OCI-LY1 (cell line): ENCODE measurements at regions not wholly inside any gene's neighbourhood (a gene's known extent, or its start where the extent isn't known, plus 50 kb on each side); places are given as distances from the start of the nearest gene placed in this dataset.

Source experiments
- H2AFZ ChIP-seq: fragments of 200-600 bp; sonication (generic), shearing (Covaris generic); 2 replicates; pipeline ENCODE4 v1.6.0; 2014; ENCODE audit warnings: antibody characterized with exemption, mild to moderate bottlenecking, low read length
- H3F3A ChIP-seq: fragments of 200-600 bp; sonication (generic), shearing (Covaris generic); 2 replicates; pipeline ENCODE4 v1.6.0; 2014; ENCODE audit warnings: mild to moderate bottlenecking, antibody characterized with exemption, low read length, moderate library complexity; ENCODE audit not compliant: insufficient read depth
- H3K27ac ChIP-seq: fragments of 200-600 bp; sonication (generic); 2 replicates; pipeline ENCODE4 v1.5.1; 2014; ENCODE audit warnings: low read length, mixed run types, mild to moderate bottlenecking, low read depth; ENCODE audit not compliant: poor library complexity, severe bottlenecking
- H3K27me3 ChIP-seq: fragments of 200-600 bp; sonication (generic); 2 replicates; pipeline ENCODE4 v1.6.0; 2014; ENCODE audit warnings: antibody characterized with exemption, mild to moderate bottlenecking, low read length, moderate library complexity; ENCODE audit not compliant: insufficient read depth
- H3K36me3 ChIP-seq: fragments of 200-600 bp; sonication (generic); 2 replicates; pipeline ENCODE4 v1.6.1; 2014; ENCODE audit warnings: mild to moderate bottlenecking, antibody characterized with exemption, low read length, moderate library complexity, mixed read lengths; ENCODE audit not compliant: insufficient read depth
- H3K4me1 ChIP-seq: fragments of 200-600 bp; sonication (generic); 2 replicates; pipeline ENCODE4 v1.5.1; 2014; ENCODE audit warnings: mild to moderate bottlenecking, low read length, moderate library complexity; ENCODE audit not compliant: insufficient read depth, severe bottlenecking
- H3K4me2 ChIP-seq: fragments of 200-600 bp; sonication (generic), shearing (Covaris generic); 2 replicates; pipeline ENCODE4 v1.6.1; 2014; ENCODE audit warnings: low read length
- H3K4me3 ChIP-seq: fragments of 200-600 bp; sonication (generic); 2 replicates; pipeline ENCODE4 v1.5.1; 2014; ENCODE audit warnings: low read length, low read depth, mild to moderate bottlenecking, mixed read lengths; ENCODE audit not compliant: poor library complexity, severe bottlenecking
- H3K79me2 ChIP-seq: fragments of 200-600 bp; shearing (Covaris generic); 2 replicates; pipeline ENCODE4 v1.6.1; 2016; ENCODE audit warnings: mixed run types, low read length, mixed read lengths; ENCODE audit not compliant: insufficient read depth
- H3K9ac ChIP-seq: fragments of 200-600 bp; sonication (generic), shearing (Covaris generic); 2 replicates; pipeline ENCODE4 v1.6.1; 2014; ENCODE audit warnings: mild to moderate bottlenecking, low read length, mixed read lengths
- H3K9me2 ChIP-seq: fragments of 200-600 bp; sonication (generic), shearing (Covaris generic); 2 replicates; pipeline ENCODE4 v1.6.1; 2014; ENCODE audit warnings: low read depth, mild to moderate bottlenecking, low read length, mixed read lengths
- H3K9me3 ChIP-seq: fragments of 200-600 bp; shearing (Covaris generic); 2 replicates; pipeline ENCODE4 v1.6.1; 2014; ENCODE audit warnings: low read length, mixed read lengths
- H4K20me1 ChIP-seq: fragments of 200-600 bp; sonication (generic), shearing (Covaris generic); 2 replicates; pipeline ENCODE4 v1.6.0; 2016; ENCODE audit warnings: mild to moderate bottlenecking, low read length; ENCODE audit not compliant: insufficient read depth
- EZH2 ChIP-seq: fragments of 200-600 bp; sonication (generic), shearing (Covaris generic); IDR thresholded peaks from 2 replicates; pipeline ENCODE4 v1.8.0; 2017; ENCODE audit warnings: borderline replicate concordance, mixed run types, mild to moderate bottlenecking, antibody characterized with exemption, low read length, moderate library complexity, mixed read lengths
- TF ChIP-seq, protein P1 (sequence below): fragments of 200-600 bp; sonication (generic), shearing (Covaris generic); IDR thresholded peaks from 2 replicates; pipeline ENCODE4 v1.5.1; 2017; ENCODE audit warnings: mild to moderate bottlenecking, antibody characterized with exemption, low read length, moderate library complexity, mixed read lengths

DNA sequence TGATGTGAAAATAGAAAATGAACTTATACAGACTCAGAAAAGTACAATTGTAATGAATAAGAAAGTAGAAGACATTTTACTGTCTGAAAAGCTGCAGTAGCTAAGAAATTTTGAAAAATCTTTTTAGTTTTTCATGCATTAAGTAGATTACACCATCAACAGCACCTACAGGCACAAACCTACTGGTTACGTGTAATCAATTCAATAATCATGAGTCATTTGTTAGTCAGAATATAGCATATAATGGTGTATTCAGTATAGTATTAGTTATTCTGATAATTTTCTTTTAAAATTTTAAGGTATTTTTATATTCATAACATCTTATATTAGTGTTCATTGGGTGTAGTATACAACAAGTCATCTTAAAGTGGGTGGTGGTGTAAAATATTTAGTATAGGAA, 550.5 kb upstream of the GBE1 start:
- H3K4me2 ChIP-seq, result no peak overlapping the region

DNA sequence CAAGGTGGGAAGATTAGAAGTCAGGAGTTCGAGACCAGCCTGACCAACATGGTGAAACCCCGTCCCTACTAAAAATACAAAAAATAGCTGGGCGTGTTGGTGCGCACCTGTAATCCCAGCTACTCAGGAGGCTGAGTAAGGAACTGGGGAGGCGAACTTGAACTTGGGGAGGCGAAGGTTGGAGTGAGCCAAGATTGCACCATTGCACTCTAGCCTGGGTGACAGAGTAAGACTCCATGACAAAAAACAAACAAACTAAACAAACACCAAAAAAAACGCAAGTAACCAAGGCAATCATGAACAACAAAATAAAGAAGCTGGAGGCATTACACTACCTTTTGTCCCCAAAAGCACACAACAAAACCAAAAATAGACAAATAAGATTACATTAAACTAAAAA, 547.3 kb upstream of the GBE1 start:
- H4K20me1 ChIP-seq, result no peaks in the 10 kb centered on the region
- H3K36me3 ChIP-seq, result no peaks in the 10 kb centered on the region
- TF ChIP-seq, protein P1, sequence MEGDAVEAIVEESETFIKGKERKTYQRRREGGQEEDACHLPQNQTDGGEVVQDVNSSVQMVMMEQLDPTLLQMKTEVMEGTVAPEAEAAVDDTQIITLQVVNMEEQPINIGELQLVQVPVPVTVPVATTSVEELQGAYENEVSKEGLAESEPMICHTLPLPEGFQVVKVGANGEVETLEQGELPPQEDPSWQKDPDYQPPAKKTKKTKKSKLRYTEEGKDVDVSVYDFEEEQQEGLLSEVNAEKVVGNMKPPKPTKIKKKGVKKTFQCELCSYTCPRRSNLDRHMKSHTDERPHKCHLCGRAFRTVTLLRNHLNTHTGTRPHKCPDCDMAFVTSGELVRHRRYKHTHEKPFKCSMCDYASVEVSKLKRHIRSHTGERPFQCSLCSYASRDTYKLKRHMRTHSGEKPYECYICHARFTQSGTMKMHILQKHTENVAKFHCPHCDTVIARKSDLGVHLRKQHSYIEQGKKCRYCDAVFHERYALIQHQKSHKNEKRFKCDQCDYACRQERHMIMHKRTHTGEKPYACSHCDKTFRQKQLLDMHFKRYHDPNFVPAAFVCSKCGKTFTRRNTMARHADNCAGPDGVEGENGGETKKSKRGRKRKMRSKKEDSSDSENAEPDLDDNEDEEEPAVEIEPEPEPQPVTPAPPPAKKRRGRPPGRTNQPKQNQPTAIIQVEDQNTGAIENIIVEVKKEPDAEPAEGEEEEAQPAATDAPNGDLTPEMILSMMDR, result no peak
- TF ChIP-seq EZH2, result no peak
- no peaks in the 10 kb centered on the region for H3F3A ChIP-seq
- no peaks in the 10 kb centered on the region for H3K9me3 ChIP-seq
- H3K27me3 ChIP-seq, result no peaks in the 10 kb centered on the region
- H3K27ac ChIP-seq, result no peak overlapping the region
- H3K4me2 ChIP-seq, result no peak overlapping the region
- H3K79me2 ChIP-seq, result no peaks in the 10 kb centered on the region
- no peak overlapping the region for H3K4me3 ChIP-seq
- no peaks in the 10 kb centered on the region for H3K4me1 ChIP-seq
- H2AFZ ChIP-seq, result no peak overlapping the region
- H3K9ac ChIP-seq, result no peak overlapping the region
- no peaks in the 10 kb centered on the region for H3K9me2 ChIP-seq

More for the DNA sequence above, 550.5 kb upstream of the GBE1 start:
- Histone ChIP-seq H3K9ac (no peak overlapping the region), H3K4me1 (no peaks in the 10 kb centered on the region), H3K9me2 (no peaks in the 10 kb centered on the region), H3K4me3 (no peak overlapping the region), H3K36me3 (no peaks in the 10 kb centered on the region), H3F3A (no peaks in the 10 kb centered on the region), H3K9me3 (no peaks in the 10 kb centered on the region), H3K79me2 (no peaks in the 10 kb centered on the region), H2AFZ (no peak overlapping the region), H3K27ac (no peak overlapping the region), H4K20me1 (no peaks in the 10 kb centered on the region), H3K27me3 (no peaks in the 10 kb centered on the region)
- TF ChIP-seq EZH2, result no peak
- TF ChIP-seq, protein P1, result no peak

DNA sequence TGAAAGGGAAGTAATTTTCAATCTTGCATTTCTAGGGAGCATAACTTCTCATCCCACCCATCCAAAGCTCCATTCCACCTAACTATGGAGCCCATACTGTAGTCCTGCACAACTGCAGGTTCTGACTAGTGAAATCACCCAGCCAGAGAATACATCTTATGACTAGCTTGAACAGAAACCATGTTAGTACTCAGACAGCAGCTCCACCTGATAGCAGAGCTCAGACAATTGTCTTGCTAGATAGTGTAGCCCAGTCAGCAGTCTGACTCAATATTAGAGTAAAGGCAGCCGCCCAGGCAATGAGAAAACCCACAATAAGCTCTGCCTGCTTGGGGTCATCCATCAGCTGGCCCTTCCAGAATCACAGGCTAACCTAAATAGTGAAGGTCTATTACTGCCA, 544.7 kb upstream of the GBE1 start:
- Histone ChIP-seq H3F3A (no peaks in the 10 kb centered on the region), H3K79me2 (no peaks in the 10 kb centered on the region), H3K36me3 (no peaks in the 10 kb centered on the region), H3K4me2 (no peak overlapping the region), H3K4me3 (no peak overlapping the region), H3K9me3 (no peaks in the 10 kb centered on the region), H3K9ac (no peak overlapping the region), H2AFZ (no peak overlapping the region), H3K9me2 (no peaks in the 10 kb centered on the region), H3K27me3 (no peaks in the 10 kb centered on the region), H4K20me1 (no peaks in the 10 kb centered on the region), H3K4me1 (no peaks in the 10 kb centered on the region), H3K27ac (no peak overlapping the region)
- TF ChIP-seq EZH2, result no peak
- TF ChIP-seq, protein P1, result no peak
